Mesenchymal stem cell (in vitro differentiated cells and primary cell): ENCODE measurements at regions not wholly inside any gene's neighbourhood (a gene's known extent, or its start where the extent isn't known, plus 50 kb on each side); places are given as distances from the start of the nearest gene placed in this dataset.

Experiments used
- DNase-seq: peaks from one replicate; pipeline ENCODE4 v3.0.0-alpha.2; 2013
- H2AFZ ChIP-seq: one replicate; pipeline ENCODE4 v1.6.1; 2013; ENCODE audit warnings: low read depth, mild to moderate bottlenecking, control low read depth, inconsistent platforms, low read length, moderate library complexity
- H2AK5ac ChIP-seq: 2 replicates; pipeline ENCODE4 v1.6.1; 2013; ENCODE audit warnings: low read length, moderate library complexity, mild to moderate bottlenecking, inconsistent platforms; ENCODE audit not compliant: severe bottlenecking
- H2BK120ac ChIP-seq: one replicate; pipeline ENCODE4 v1.6.1; 2013; ENCODE audit warnings: low read depth, mild to moderate bottlenecking, inconsistent platforms, low read length, moderate library complexity
- H2BK12ac ChIP-seq, 2 experiments: one replicate each; pipeline ENCODE4 v1.6.1; 2013; ENCODE audit warnings: inconsistent platforms in 2 of 2, low read length in 2 of 2, mild to moderate bottlenecking in 2 of 2, moderate library complexity in 2 of 2, control low read depth in 1 of 2
- H2BK15ac ChIP-seq: one replicate; pipeline ENCODE4 v1.6.1; 2013; ENCODE audit warnings: mild to moderate bottlenecking, low read depth, inconsistent platforms; ENCODE audit not compliant: poor library complexity, severe bottlenecking
- H2BK5ac ChIP-seq: 2 replicates; pipeline ENCODE4 v1.6.1; 2013; ENCODE audit warnings: low read depth, mild to moderate bottlenecking, low read length, control low read depth, inconsistent platforms; ENCODE audit not compliant: poor library complexity, severe bottlenecking
- H3K14ac ChIP-seq, 2 experiments: one replicate each; pipeline ENCODE4 v1.6.1; 2013; ENCODE audit warnings: inconsistent platforms in 2 of 2, low read length in 2 of 2, control low read depth in 1 of 2, mild to moderate bottlenecking in 1 of 2, moderate library complexity in 1 of 2
- H3K18ac ChIP-seq, 2 experiments: one replicate each; pipeline ENCODE4 v1.6.1; 2013; ENCODE audit warnings: inconsistent platforms in 2 of 2, low read length in 2 of 2, control low read depth in 1 of 2, low read depth in 1 of 2, mild to moderate bottlenecking in 1 of 2
- H3K23ac ChIP-seq, 2 experiments: one replicate each; pipeline ENCODE4 v1.6.1; 2013; ENCODE audit warnings: inconsistent platforms in 2 of 2, low read length in 2 of 2, mild to moderate bottlenecking in 2 of 2, moderate library complexity in 2 of 2, control low read depth in 1 of 2
- H3K27ac ChIP-seq: 2 replicates; pipeline ENCODE4 v1.5.1; 2013; ENCODE audit warnings: mild to moderate bottlenecking, moderate library complexity, low read length, control low read depth, inconsistent platforms; ENCODE audit not compliant: poor library complexity, severe bottlenecking
- H3K27me3 ChIP-seq, 2 experiments: 2 replicates each; pipeline versions ENCODE4 v1.6.1 to v1.7.0; 2013; ENCODE audit warnings: low read length in 2 of 2, mild to moderate bottlenecking in 2 of 2, moderate library complexity in 2 of 2, control low read depth in 1 of 2, inconsistent platforms in 1 of 2; ENCODE audit not compliant: control insufficient read depth in 1 of 2, insufficient read depth in 1 of 2
- H3K36me3 ChIP-seq, 2 experiments: 2 replicates each; pipeline versions ENCODE4 v1.6.1 to v1.7.0; 2013; ENCODE audit warnings: low read length in 2 of 2, control low read depth in 1 of 2, inconsistent platforms in 1 of 2, low read depth in 1 of 2, mild to moderate bottlenecking in 1 of 2; ENCODE audit not compliant: insufficient read depth in 2 of 2, control insufficient read depth in 1 of 2
- H3K4ac ChIP-seq, 2 experiments: one replicate each; pipeline ENCODE4 v1.6.1; 2013; ENCODE audit warnings: inconsistent platforms in 2 of 2, low read length in 2 of 2, mild to moderate bottlenecking in 2 of 2, moderate library complexity in 2 of 2, control low read depth in 1 of 2, low read depth in 1 of 2
- H3K4me1 ChIP-seq: 2 replicates; pipeline ENCODE4 v1.6.1; 2013; ENCODE audit warnings: low read depth, low read length, control low read depth; ENCODE audit not compliant: control insufficient read depth, insufficient read depth
- H3K4me2 ChIP-seq: 2 replicates; pipeline ENCODE4 v1.6.1; 2013; ENCODE audit warnings: low read length, mild to moderate bottlenecking, inconsistent platforms; ENCODE audit not compliant: poor library complexity, severe bottlenecking
- H3K4me3 ChIP-seq, 2 experiments: 2 replicates each; pipeline versions ENCODE4 v1.5.1 to v1.7.0; 2013; ENCODE audit warnings: low read length in 2 of 2, mild to moderate bottlenecking in 2 of 2, control low read depth in 1 of 2, low read depth in 1 of 2; ENCODE audit not compliant: insufficient read depth in 1 of 2
- H3K79me1 ChIP-seq: replicated peaks from 2 replicates; pipeline ENCODE4 v1.6.1; 2013; ENCODE audit warnings: mild to moderate bottlenecking, control low read depth, low read length, inconsistent platforms; ENCODE audit not compliant: poor library complexity, severe bottlenecking
- H3K9ac ChIP-seq: 2 replicates; pipeline ENCODE4 v1.7.0; 2013; ENCODE audit warnings: mild to moderate bottlenecking, low read length, moderate library complexity
- H3K9me3 ChIP-seq: 2 replicates; pipeline ENCODE4 v1.7.0; 2013; ENCODE audit warnings: mild to moderate bottlenecking, low read length; ENCODE audit not compliant: control insufficient read depth
- H4K8ac ChIP-seq: one replicate; pipeline ENCODE4 v1.6.1; 2013; ENCODE audit warnings: inconsistent platforms, mild to moderate bottlenecking, low read length, moderate library complexity
- H4K91ac ChIP-seq: one replicate; pipeline ENCODE4 v1.6.1; 2013; ENCODE audit warnings: mild to moderate bottlenecking, low read length, inconsistent platforms
- WGBS: methylation state at CpG from one replicate; pipeline ENCODE4 v1.1.7; 2013; ENCODE audit warnings: mixed read lengths; 5-methylcytosine and 5-hydroxymethylcytosine counted together

DNA sequence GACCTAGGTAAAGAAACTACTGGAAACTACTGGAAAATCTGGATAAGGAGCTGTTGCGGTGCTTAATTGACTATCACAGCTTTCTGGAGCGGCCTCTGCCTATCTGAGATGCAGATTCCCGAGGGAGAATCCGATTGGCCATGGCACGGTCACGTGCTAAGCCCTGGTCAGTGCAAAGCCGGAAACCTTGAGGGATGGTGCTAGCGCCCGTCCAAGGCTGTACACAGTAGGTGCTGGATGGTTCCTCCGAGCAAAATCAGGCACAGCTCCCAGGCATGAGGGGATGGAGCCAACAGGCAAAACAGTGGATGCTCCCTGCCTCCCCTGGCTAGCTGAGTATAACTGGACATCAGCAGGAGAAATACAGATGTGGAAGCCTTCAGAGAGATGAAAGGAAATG, 238.7 kb upstream of the HES1 start:
- Histone ChIP-seq H3K14ac (no peak overlapping the region), H3K4me2 (no peak overlapping the region), H2AFZ (no peak overlapping the region), H2BK15ac (no peak overlapping the region), H3K27me3 (peaks cover 15 to 29% of the 10 kb centered on the region in 2 experiments), H4K91ac (no peak overlapping the region), H3K18ac (no peak overlapping the region), H3K4me1 (peaks cover 5% of the 10 kb centered on the region), H3K4ac (no peak overlapping the region), H2BK5ac (no peak overlapping the region), H3K9ac (no peak overlapping the region), H3K23ac (no peak overlapping the region), H3K4me3 (no peak overlapping the region), H3K27ac (no peak overlapping the region), H2AK5ac (no peak overlapping the region), H2BK120ac (no peak overlapping the region), H4K8ac (peak overlapping the region; percentile 46), H3K79me1 (no peaks in the 10 kb centered on the region), H2BK12ac (no peak overlapping the region), H3K36me3 (no peaks in the 10 kb centered on the region), H3K9me3 (peaks cover 4% of the 10 kb centered on the region)
- DNase-seq: no peak
- 91% methylated on average over 10 of the region's 10 CpGs for WGBS

DNA sequence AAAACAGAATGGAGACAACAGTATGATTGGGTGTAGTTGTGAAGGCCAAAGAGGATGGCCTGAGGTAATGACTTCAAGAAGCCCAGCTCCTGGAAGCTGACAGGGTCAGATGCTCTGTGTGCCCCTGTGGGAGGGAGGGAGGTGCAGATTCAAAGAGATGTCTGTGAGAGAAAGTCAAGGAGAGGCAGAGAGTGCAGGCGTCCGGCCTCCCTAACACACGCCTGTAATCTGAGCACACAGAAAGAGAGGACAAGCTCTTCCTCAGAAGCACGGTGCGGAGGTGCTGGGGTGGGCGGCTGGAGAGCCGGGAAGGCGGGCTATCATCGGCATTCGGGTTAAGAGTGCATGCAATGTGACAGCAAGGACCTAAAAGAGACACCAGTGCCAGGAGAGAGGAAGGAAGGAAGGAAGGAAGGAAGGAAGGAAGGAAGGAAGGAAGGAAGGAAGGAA, 238.2 kb upstream of the HES1 start:
- Histone ChIP-seq H3K27me3 (peaks cover 19 to 34% of the 10 kb centered on the region in 2 experiments), H4K91ac (no peak overlapping the region), H3K4me1 (peaks cover 5% of the 10 kb centered on the region), H2AK5ac (no peak overlapping the region), H3K23ac (no peak overlapping the region), H3K4me3 (no peak overlapping the region), H2BK15ac (peak overlapping the region; percentile 34), H2AFZ (no peak overlapping the region), H3K9me3 (peaks cover 4% of the 10 kb centered on the region), H3K4me2 (no peak overlapping the region), H3K14ac (no peak overlapping the region), H3K18ac (peak overlapping the region in 1 of 2 experiments; percentile 57), H2BK120ac (no peak overlapping the region), H3K27ac (no peak overlapping the region), H3K36me3 (no peaks in the 10 kb centered on the region), H2BK5ac (no peak overlapping the region), H3K9ac (no peak overlapping the region), H2BK12ac (peak overlapping the region in 1 of 2 experiments; percentile 30), H4K8ac (no peak overlapping the region), H3K4ac (no peak overlapping the region), H3K79me1 (no peaks in the 10 kb centered on the region)
- WGBS: 54% methylated on average over 10 of the region's 10 CpGs
- DNase-seq: no peak

DNA sequence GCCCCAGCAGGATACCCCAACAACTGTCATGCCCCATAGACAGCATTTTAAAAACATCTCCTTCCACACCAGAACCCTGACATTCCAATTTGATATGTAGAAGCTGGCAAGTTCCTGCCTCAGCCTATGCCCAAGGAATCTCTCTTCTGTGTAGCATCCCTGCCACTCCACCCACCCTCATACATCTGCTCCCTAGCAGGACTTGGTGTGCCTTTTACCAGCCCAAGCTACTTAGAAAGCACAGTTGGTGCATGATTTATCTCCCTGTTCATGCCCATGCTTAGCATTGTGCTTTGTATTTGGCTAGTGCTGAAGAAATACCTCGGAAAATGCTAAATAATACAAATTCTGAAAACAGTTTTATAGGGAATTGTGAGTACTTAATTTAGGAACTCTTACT, 236.9 kb upstream of the HES1 start:
- Histone ChIP-seq H2AK5ac (no peak overlapping the region), H3K18ac (no peak overlapping the region), H3K27ac (no peak overlapping the region), H4K91ac (no peak overlapping the region), H2BK120ac (no peak overlapping the region), H2BK5ac (no peak overlapping the region), H2AFZ (no peak overlapping the region), H3K36me3 (no peaks in the 10 kb centered on the region), H4K8ac (no peak overlapping the region), H2BK15ac (no peak overlapping the region), H3K4ac (no peak overlapping the region), H3K9ac (no peak overlapping the region), H3K4me2 (no peak overlapping the region), H3K14ac (no peak overlapping the region), H3K4me1 (peaks cover 7% of the 10 kb centered on the region), H3K4me3 (no peak overlapping the region), H3K79me1 (no peaks in the 10 kb centered on the region), H3K27me3 (peaks cover 30 to 45% of the 10 kb centered on the region in 2 experiments), H2BK12ac (no peak overlapping the region), H3K9me3 (peaks cover 4% of the 10 kb centered on the region), H3K23ac (no peak overlapping the region)
- no peak for DNase-seq
- WGBS: 83% methylated on average over 1 of the region's 1 CpG

GRCh38 chr3:193901007-193901406, 234.9 kb upstream of the HES1 start:
- Histone ChIP-seq H2BK120ac (no peak overlapping the region), H2BK5ac (no peak overlapping the region), H3K4me1 (peaks cover 7% of the 10 kb centered on the region), H4K91ac (no peak overlapping the region), H3K4me3 (no peak overlapping the region), H2BK12ac (no peak overlapping the region), H3K23ac (no peak overlapping the region), H3K9me3 (peaks cover 4% of the 10 kb centered on the region), H2AFZ (no peak overlapping the region), H3K18ac (no peak overlapping the region), H4K8ac (no peak overlapping the region), H3K4ac (no peak overlapping the region), H2BK15ac (no peak overlapping the region), H3K14ac (no peak overlapping the region), H3K27me3 (peaks cover 35 to 50% of the 10 kb centered on the region in 2 experiments), H2AK5ac (no peak overlapping the region), H3K9ac (no peak overlapping the region), H3K4me2 (no peak overlapping the region), H3K27ac (no peak overlapping the region), H3K36me3 (no peaks in the 10 kb centered on the region), H3K79me1 (no peaks in the 10 kb centered on the region)
- 95% methylated on average over 1 of the region's 1 CpG for WGBS
- no peak for DNase-seq
